OCI-LY7 (cell line): ENCODE measurements at regions not wholly inside any gene's neighbourhood (a gene's known extent, or its start where the extent isn't known, plus 50 kb on each side); places are given as distances from the start of the nearest gene placed in this dataset.

Source experiments
- CTCF ChIP-seq: fragments of 200-600 bp; sonication (generic); conservative IDR thresholded peaks from 2 replicates; pipeline ENCODE4 v1.5.1; 2014; ENCODE audit warnings: mild to moderate bottlenecking, antibody characterized with exemption, low read length, moderate library complexity, mixed read lengths
- EZH2phosphoT487 ChIP-seq: fragments of 200-600 bp; sonication (generic); IDR thresholded peaks from 2 replicates; pipeline ENCODE4 v1.6.1; 2018; ENCODE audit warnings: low read depth, borderline replicate concordance, mild to moderate bottlenecking, mixed run types, antibody characterized with exemption, low read length, moderate library complexity, mixed read lengths

DNA sequence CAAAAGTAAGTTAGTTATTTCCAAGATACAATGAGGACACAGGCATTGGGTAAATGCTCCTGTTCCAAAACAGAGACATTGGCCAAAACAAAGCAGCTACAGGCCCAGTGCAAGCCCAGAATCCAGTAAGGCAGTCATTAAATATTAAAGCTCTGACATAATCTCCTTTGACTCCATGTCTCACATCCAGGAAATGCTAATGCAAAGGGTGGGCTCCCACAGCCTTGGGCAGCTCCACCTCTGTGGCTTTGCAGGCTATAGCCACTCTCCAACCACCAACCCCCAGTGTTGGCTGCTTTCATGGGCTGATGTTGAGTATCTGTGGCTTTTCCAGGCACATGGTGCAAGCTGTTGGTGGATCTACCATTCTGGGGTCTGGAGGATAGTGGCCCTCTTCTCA lies 733.4 kb upstream of the SOX9 start:
- TF ChIP-seq CTCF (no peak), EZH2phosphoT487 (no peak)
